PC-3 (cell line): ENCODE measurements at regions not wholly inside any gene's neighbourhood (a gene's known extent, or its start where the extent isn't known, plus 50 kb on each side); places are given as distances from the start of the nearest gene placed in this dataset.

Experiments used
- EZH2 ChIP-seq: fragments of 300-600 bp; sonication (generic); IDR thresholded peaks from one replicate; pipeline ENCODE4 v1.6.1; 2017; ENCODE audit warnings: antibody characterized with exemption, mild to moderate bottlenecking, low read length; ENCODE audit not compliant: unreplicated experiment
- TF ChIP-seq, protein P1 (sequence below): fragments of 300-600 bp; sonication (generic); conservative IDR thresholded peaks from 2 replicates; pipeline ENCODE4 v1.5.1; 2017; ENCODE audit warnings: antibody characterized with exemption, low read depth, mild to moderate bottlenecking, low read length

DNA sequence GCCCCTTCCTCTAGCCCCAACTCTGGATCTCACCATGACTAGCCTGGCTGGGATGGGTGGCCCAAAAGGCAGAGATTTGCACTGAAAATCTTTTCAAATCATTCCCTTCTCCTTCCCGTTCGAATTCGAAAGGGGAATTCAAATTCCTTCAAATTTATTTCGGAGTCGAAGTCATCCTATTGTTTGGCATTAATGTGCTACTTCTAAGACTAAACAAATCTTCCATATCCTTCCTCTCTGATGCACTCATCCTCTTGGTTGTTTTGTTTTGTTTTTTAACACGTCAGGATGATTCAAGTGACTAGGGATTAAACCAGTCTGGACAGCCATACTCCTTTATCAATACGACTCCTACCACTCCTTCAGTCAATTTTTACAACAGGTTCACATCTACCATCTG is 95.5 kb upstream of the SGIP1 start:
- TF ChIP-seq, protein P1, sequence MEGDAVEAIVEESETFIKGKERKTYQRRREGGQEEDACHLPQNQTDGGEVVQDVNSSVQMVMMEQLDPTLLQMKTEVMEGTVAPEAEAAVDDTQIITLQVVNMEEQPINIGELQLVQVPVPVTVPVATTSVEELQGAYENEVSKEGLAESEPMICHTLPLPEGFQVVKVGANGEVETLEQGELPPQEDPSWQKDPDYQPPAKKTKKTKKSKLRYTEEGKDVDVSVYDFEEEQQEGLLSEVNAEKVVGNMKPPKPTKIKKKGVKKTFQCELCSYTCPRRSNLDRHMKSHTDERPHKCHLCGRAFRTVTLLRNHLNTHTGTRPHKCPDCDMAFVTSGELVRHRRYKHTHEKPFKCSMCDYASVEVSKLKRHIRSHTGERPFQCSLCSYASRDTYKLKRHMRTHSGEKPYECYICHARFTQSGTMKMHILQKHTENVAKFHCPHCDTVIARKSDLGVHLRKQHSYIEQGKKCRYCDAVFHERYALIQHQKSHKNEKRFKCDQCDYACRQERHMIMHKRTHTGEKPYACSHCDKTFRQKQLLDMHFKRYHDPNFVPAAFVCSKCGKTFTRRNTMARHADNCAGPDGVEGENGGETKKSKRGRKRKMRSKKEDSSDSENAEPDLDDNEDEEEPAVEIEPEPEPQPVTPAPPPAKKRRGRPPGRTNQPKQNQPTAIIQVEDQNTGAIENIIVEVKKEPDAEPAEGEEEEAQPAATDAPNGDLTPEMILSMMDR = no peak
- TF ChIP-seq EZH2 = no peak
